Pancreas (tissue), 10 donors: ENCODE measurements at regions not wholly inside any gene's neighbourhood (a gene's known extent, or its start where the extent isn't known, plus 50 kb on each side); places are given as distances from the start of the nearest gene placed in this dataset.
"Not testable (repeated sequence)": the region's sequence is repeated elsewhere in the genome, so short reads cannot be mapped to it uniquely, and the experiment has no call there.

Experiments used
- ATAC-seq, 4 donors: fragments of 200-7000 bp; cut with Tn5 transposase; one replicate each; pipeline versions ENCODE4 v1.8.0 to v1.9.1; 2020; ENCODE audit warnings: mild to moderate bottlenecking in 4 of 4, moderate library complexity in 4 of 4
- DNase-seq, 6 donors: peaks; one replicate each; pipeline ENCODE4 v3.0.0-alpha.2; 2020
- FAIRE-seq: peaks from 2 replicates; lab custom pipeline; 2012; peaks lifted over from hg19 to GRCh38; lab: Jason Lieb, UNC
- H3K27ac ChIP-seq, 4 donors: fragments of 200-600 bp; sonication (generic); 1 replicate in 3 of 4; 2 replicates in 1 of 4; pipeline versions ENCODE4 v1.5.0 to v1.8.0; 2020
- H3K27me3 ChIP-seq, 4 donors: fragments of 200-600 bp; one replicate each; pipeline ENCODE4 v1.8.0; 2021
- H3K36me3 ChIP-seq, 3 donors: fragments of 200-600 bp; sonication (generic) in 1 of 3; one replicate each; pipeline versions ENCODE4 v1.5.0 to v1.8.0; 2020 to 2021
- H3K4me1 ChIP-seq, 3 donors: fragments of 200-600 bp; one replicate each; pipeline ENCODE4 v1.8.0; 2021
- H3K4me3 ChIP-seq, 4 donors: fragments of 200-600 bp; sonication (generic) in 2 of 4; one replicate each; pipeline versions ENCODE4 v1.5.0 to v1.8.0; 2020 to 2021
- H3K9me3 ChIP-seq, 4 donors: fragments of 200-600 bp; one replicate each; pipeline ENCODE4 v1.8.0; 2021
- CTCF ChIP-seq, 4 donors: fragments of 200-600 bp; sonication (generic) in 3 of 4; IDR thresholded peaks; one replicate each; pipeline versions ENCODE4 v1.5.0 to v1.8.0; 2021; ENCODE audit warnings: antibody characterized with exemption in 4 of 4
- WGBS, 2 donors: extraction: QIAGEN DNeasy Blood & Tissue Kit; methylation state at CpG; one replicate each; pipeline ENCODE4 v1.1.7; 2013; 5-methylcytosine and 5-hydroxymethylcytosine counted together
- intact Hi-C, 3 donors: fragments of 100-400 bp; cut with DNase I; formaldehyde crosslinking; loops; one replicate each; pipeline versions ENCODE4 v1.11.1 to v1.14.2; 2022
- donor health status: healthy with polysubstance abuse.
- donor health status: DM: no; HTN: no; CAD: no; lungs with moderate emphysema.
- donor health status: DM: no; HTN: no; CAD: no.
- donor health status: control.
- donor health status: control.
- donor health status: Bipolar disorder and iron deficiency.
- donor health status: DM: yes; HTN: yes; CAD: no.
- donor health status: DM: no; HTN: no; CAD: no.
- donor health status: DM: no; HTN: no; CAD: no.
- donor health status: DM: yes; HTN: yes; CAD: no.

- Histone ChIP-seq H3K4me3 (no peak overlapping the region), H3K9me3 (no peaks in the 10 kb centered on the region), H3K27me3 (no peaks in the 10 kb centered on the region), H3K27ac (no peak overlapping the region), H3K36me3 (no peaks in the 10 kb centered on the region), H3K4me1 (no peaks in the 10 kb centered on the region)
- FAIRE-seq: no peak
- intact Hi-C loops: no loop called here
- no peak for TF ChIP-seq CTCF (IDR thresholded peaks at IDR 0.05)
- 85 to 94% methylated on average over 3 of the region's 3 CpGs for WGBS, 2 donors
- DNase-seq: no peak
- ATAC-seq: no peak
Measured at GRCh38 chr7:152501506-152501905, 65.7 kb upstream of the KMT2C start.

DNA sequence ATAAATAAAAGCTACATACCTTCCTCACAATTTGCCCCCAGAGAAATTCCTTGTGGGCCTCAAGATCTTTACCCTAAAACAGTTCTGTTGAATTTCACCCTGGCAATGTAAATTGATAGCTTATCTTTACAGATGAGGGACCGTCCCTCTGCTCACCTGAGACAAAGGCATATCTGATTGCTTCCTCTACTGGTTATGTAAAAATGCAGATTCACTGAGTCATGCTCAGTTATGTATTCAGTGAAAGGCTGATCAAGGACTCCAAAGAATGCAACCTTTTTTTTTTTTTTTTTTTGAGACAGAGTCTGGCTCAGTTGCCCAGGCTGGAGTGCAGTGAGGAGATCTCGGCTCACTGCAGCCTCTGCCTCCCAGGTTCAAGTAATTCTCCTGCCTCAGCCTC, 64.2 kb upstream of the KMT2C start:
- H3K4me3 ChIP-seq, FAIRE-seq, H3K4me1 ChIP-seq, H3K27ac ChIP-seq, H3K9me3 ChIP-seq, H3K27me3 ChIP-seq, intact Hi-C loops, H3K36me3 ChIP-seq, DNase-seq: not testable (repeated sequence)
- WGBS, 2 donors: 70 to 86% methylated on average over 2 of the region's 2 CpGs
- peak in 1 of 4 donors; percentile 50 for ATAC-seq

GRCh38 chr7:152495867-152496266, 60.1 kb upstream of the KMT2C start:
- Histone ChIP-seq H3K27ac (no peak overlapping the region), H3K36me3 (no peaks in the 10 kb centered on the region), H3K27me3 (no peaks in the 10 kb centered on the region), H3K4me3 (no peak overlapping the region), H3K4me1 (no peaks in the 10 kb centered on the region), H3K9me3 (no peaks in the 10 kb centered on the region)
- DNase-seq: no peak
- intact Hi-C loops: no loop called here
- no peak for ATAC-seq
- no peak for FAIRE-seq
- 67 to 74% methylated on average over 2 of the region's 2 CpGs for WGBS, 2 donors
- TF ChIP-seq CTCF (IDR thresholded peaks at IDR 0.05): no peak

DNA sequence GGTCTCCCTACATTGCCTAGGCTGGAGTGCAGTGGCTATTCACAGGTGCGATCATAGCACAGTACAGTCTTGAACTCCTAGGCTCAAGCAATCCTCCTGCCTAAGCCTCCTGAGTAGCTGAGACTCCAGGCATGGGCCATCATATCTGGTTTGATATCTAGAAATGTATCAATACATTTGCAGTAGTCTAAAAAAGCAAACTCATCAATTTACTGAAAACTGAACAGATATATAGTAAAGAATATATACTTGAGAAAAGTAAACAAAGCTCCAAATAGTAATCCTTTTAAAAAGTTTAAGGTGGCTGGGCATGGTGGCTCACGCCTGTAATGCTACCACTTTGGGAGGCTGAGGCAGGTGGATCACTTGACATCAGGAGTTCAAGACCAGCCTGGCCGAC, 57.1 kb upstream of the KMT2C start:
- TF ChIP-seq CTCF (IDR thresholded peaks at IDR 0.05): no peak
- H3K4me1 ChIP-seq: no peaks in the 10 kb centered on the region
- H3K36me3 ChIP-seq: no peaks in the 10 kb centered on the region
- no peak for DNase-seq
- no peaks in the 10 kb centered on the region for H3K27me3 ChIP-seq
- H3K4me3 ChIP-seq: no peak overlapping the region
- no peak for FAIRE-seq
- no peak overlapping the region for H3K27ac ChIP-seq
- H3K9me3 ChIP-seq: no peaks in the 10 kb centered on the region
- 91 to 95% methylated on average over 3 of the region's 3 CpGs for WGBS, 2 donors
- ATAC-seq: no peak
- intact Hi-C loops: no loop called here

GRCh38 chr7:152489044-152489443, 53.2 kb upstream of the KMT2C start:
- H3K9me3 ChIP-seq: no peaks in the 10 kb centered on the region
- H3K4me1 ChIP-seq: no peaks in the 10 kb centered on the region
- ATAC-seq: no peak
- no peak for TF ChIP-seq CTCF (IDR thresholded peaks at IDR 0.05)
- intact Hi-C loops: no loop called here
- no peaks in the 10 kb centered on the region for H3K27me3 ChIP-seq
- FAIRE-seq: no peak
- no peaks in the 10 kb centered on the region for H3K36me3 ChIP-seq
- H3K4me3 ChIP-seq: no peak overlapping the region
- 89 to 91% methylated on average over 7 of the region's 7 CpGs for WGBS, 2 donors
- H3K27ac ChIP-seq: no peak overlapping the region
- DNase-seq: peak in 1 of 6 donors; percentile 18

DNA sequence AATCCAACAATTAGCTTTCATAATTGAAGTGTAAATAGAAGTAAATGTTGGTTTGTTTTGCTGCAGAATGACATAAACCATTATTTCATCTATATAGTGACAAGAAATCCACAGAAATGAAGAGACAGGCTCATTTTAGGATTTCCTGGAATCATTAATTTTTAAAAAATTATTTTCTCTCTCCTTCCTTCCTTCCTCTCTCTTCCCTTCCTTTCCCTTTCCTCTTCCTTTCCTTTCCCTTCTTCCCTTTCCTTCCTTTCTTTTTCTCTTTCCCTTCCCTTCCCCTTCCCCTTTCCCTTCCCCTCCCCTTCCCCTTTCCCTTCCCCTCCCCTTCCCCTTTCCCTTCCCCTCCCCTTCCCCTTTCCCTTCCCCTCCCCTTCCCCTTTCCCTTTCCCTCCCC, 51.2 kb upstream of the KMT2C start:
- H3K4me3 ChIP-seq: no peak overlapping the region
- TF ChIP-seq CTCF (IDR thresholded peaks at IDR 0.05): no peak
- ATAC-seq: no peak

More for the DNA sequence above, 51.2 kb upstream of the KMT2C start:
- Histone ChIP-seq H3K27ac (no peak overlapping the region), H3K4me1 (no peaks in the 10 kb centered on the region), H3K9me3 (no peaks in the 10 kb centered on the region), H3K36me3 (no peaks in the 10 kb centered on the region), H3K27me3 (no peaks in the 10 kb centered on the region)
- no peak for DNase-seq
- no peak for FAIRE-seq
- intact Hi-C loops: no loop called here
